HepG2 (cell line): ENCODE measurements at regions not wholly inside any gene's neighbourhood (a gene's known extent, or its start where the extent isn't known, plus 50 kb on each side); places are given as distances from the start of the nearest gene placed in this dataset.

Experiments
- ATAC-seq: fragments of 200-7000 bp; cut with Tn5 transposase; 3 replicates; pipeline ENCODE4 v1.9.1; 2020; ENCODE audit warnings: mild to moderate bottlenecking, moderate library complexity
- BruUV-seq: library from RNA; stranded (reverse); fragments of 400-500 nt; replicated peaks from 2 replicates; lab custom pipeline; 2021; lab: Mats Ljungman, UMichigan
- CTCF ChIA-PET: fragments of 300-600 bp; formaldehyde crosslinking; extraction: SDS; loops from one replicate; lab custom pipeline; 2021; ENCODE audit warnings: low total read pairs, inconsistent platforms, low intra/inter-chr PET ratio; lab: Yijun Ruan, JAX
- POLR2A ChIA-PET: fragments of 350-600 bp; sonication (Branson Sonifier 250); formaldehyde crosslinking; loops from one replicate; lab custom pipeline; 2020; ENCODE audit warnings: antibody characterized with exemption, inconsistent platforms; lab: Yijun Ruan, JAX
- DNase-seq: peaks from one replicate; pipeline ENCODE4 v3.0.0-alpha.2; 2015; ENCODE audit warnings: low spot score
- FAIRE-seq: peaks from 3 replicates; lab custom pipeline; 2011; peaks lifted over from hg19 to GRCh38; lab: Jason Lieb, UNC
- H2AFZ ChIP-seq: one replicate; pipeline ENCODE4 v1.6.1; 2011; ENCODE audit warnings: low read length, inconsistent platforms
- H3K27ac ChIP-seq: fragments of 300-600 bp; 3 replicates; pipeline ENCODE4 v1.8.0; 2011; ENCODE audit warnings: mixed run types, mild to moderate bottlenecking, mixed read lengths, low read length, inconsistent platforms; ENCODE audit not compliant: insufficient read depth; ENCODE audit errors: extremely low read length
- H3K27me3 ChIP-seq, 2 experiments: fragments of 200-600 bp in 1 of 2; 2 replicates in 1 of 2; 3 replicates in 1 of 2; pipeline versions ENCODE4 v1.6.0 to v1.8.0; 2011; ENCODE audit warnings: low read length in 2 of 2, mild to moderate bottlenecking in 2 of 2, moderate library complexity in 2 of 2, inconsistent platforms in 1 of 2; ENCODE audit not compliant: insufficient read depth in 2 of 2, control insufficient read depth in 1 of 2
- H3K36me3 ChIP-seq, 2 experiments: fragments of 200-600 bp in 1 of 2; replicated peaks in 1 of 2; 2 replicates in 1 of 2; 3 replicates in 1 of 2; pipeline versions ENCODE4 v1.5.1 to v1.8.0; 2011; ENCODE audit warnings: low read length in 2 of 2, inconsistent platforms in 1 of 2; ENCODE audit not compliant: insufficient read depth in 2 of 2, control insufficient read depth in 1 of 2
- H3K4me1 ChIP-seq: 2 replicates; pipeline ENCODE4 v1.5.1; 2012; ENCODE audit warnings: low read length, inconsistent platforms; ENCODE audit not compliant: insufficient read depth
- H3K4me2 ChIP-seq: 2 replicates; pipeline ENCODE4 v1.6.0; 2011; ENCODE audit warnings: low read depth, low read length, inconsistent platforms
- H3K4me3 ChIP-seq, 3 experiments: fragments of 200-600 bp in 1 of 3; sonication (generic), shearing (Covaris generic) in 1 of 3; replicated peaks in 1 of 3; 2 replicates each; pipeline ENCODE4 v1.5.1; 2011 to 2016; ENCODE audit warnings: low read length in 3 of 3, inconsistent platforms in 2 of 3, low read depth in 2 of 3, mild to moderate bottlenecking in 2 of 3, control low read depth in 1 of 3, mixed read lengths in 1 of 3; ENCODE audit not compliant: insufficient read depth in 1 of 3
- H3K79me2 ChIP-seq: one replicate; pipeline ENCODE4 v1.6.1; 2011; ENCODE audit warnings: low read length, inconsistent platforms; ENCODE audit not compliant: insufficient read depth
- H3K9ac ChIP-seq: 2 replicates; pipeline ENCODE4 v1.6.0; 2011; ENCODE audit warnings: mild to moderate bottlenecking, low read depth, low read length, inconsistent platforms; ENCODE audit not compliant: insufficient read depth
- H3K9me3 ChIP-seq: 2 replicates; pipeline ENCODE4 v1.5.1; 2012; ENCODE audit warnings: mild to moderate bottlenecking, low read length
- H4K20me1 ChIP-seq: 2 replicates; pipeline ENCODE4 v1.6.0; 2011; ENCODE audit warnings: inconsistent platforms, mild to moderate bottlenecking, low read length, moderate library complexity; ENCODE audit not compliant: insufficient read depth
- ARID4A ChIP-seq: sonication (generic); formaldehyde crosslinking; IDR thresholded peaks from 2 replicates; pipeline ENCODE4 v1.5.0; 2020; ENCODE audit warnings: mild to moderate bottlenecking, missing genetic modification reagents, borderline replicate concordance
- EP300 ChIP-seq, 3 experiments: sonication (generic) in 1 of 3; formaldehyde crosslinking in 1 of 3; IDR thresholded peaks; 2 replicates each; pipeline versions ENCODE4 v1.5.1 to v1.6.1; 2011 to 2020; ENCODE audit warnings: low read depth in 2 of 3, low read length in 2 of 3, borderline replicate concordance in 1 of 3, improper control_type of control experiment in 1 of 3, mild to moderate bottlenecking in 1 of 3, missing genetic modification reagents in 1 of 3, moderate library complexity in 1 of 3
- ETS1 ChIP-seq: sonication (generic); formaldehyde crosslinking; IDR thresholded peaks from 2 replicates; pipeline ENCODE4 v1.4.0; 2020; ENCODE audit warnings: missing genetic modification reagents
- GRHL1 ChIP-seq: sonication (generic); formaldehyde crosslinking; conservative IDR thresholded peaks from 2 replicates; pipeline ENCODE4 v1.8.0; 2022; ENCODE audit warnings: missing genetic modification reagents
- HCFC1 ChIP-seq: fragments of 150-350 bp; IDR thresholded peaks from 2 replicates; pipeline ENCODE4 v1.6.1; 2014; ENCODE audit warnings: low read depth, low read length
- KLF12 ChIP-seq: sonication (generic); formaldehyde crosslinking; IDR thresholded peaks from 2 replicates; pipeline ENCODE4 v1.4.0; 2020; ENCODE audit warnings: missing genetic modification reagents, borderline replicate concordance
- RFX5 ChIP-seq: IDR thresholded peaks from 2 replicates; pipeline ENCODE4 v1.6.1; 2011; ENCODE audit warnings: low read depth, low read length, improper control_type of control experiment
- SP140L ChIP-seq: sonication (generic); formaldehyde crosslinking; IDR thresholded peaks from 2 replicates; pipeline ENCODE4 v1.4.0; 2020; ENCODE audit warnings: missing genetic modification reagents, borderline replicate concordance
- ZNF224 ChIP-seq: sonication (generic); formaldehyde crosslinking; IDR thresholded peaks from 2 replicates; pipeline ENCODE4 v1.5.0; 2020; ENCODE audit warnings: mild to moderate bottlenecking, missing genetic modification reagents
- ZNF331 ChIP-seq: sonication (generic); formaldehyde crosslinking; IDR thresholded peaks from 2 replicates; pipeline ENCODE4 v1.4.0; 2020; ENCODE audit warnings: missing genetic modification reagents
- ZNF740 ChIP-seq: sonication (generic); formaldehyde crosslinking; IDR thresholded peaks from 2 replicates; pipeline ENCODE4 v1.4.0; 2020; ENCODE audit warnings: missing genetic modification reagents
- ZNF772 ChIP-seq: sonication (generic); formaldehyde crosslinking; IDR thresholded peaks from 2 replicates; pipeline ENCODE4 v1.5.0; 2020; ENCODE audit warnings: mild to moderate bottlenecking, missing genetic modification reagents
- ZNF878 ChIP-seq: sonication (generic); formaldehyde crosslinking; IDR thresholded peaks from 2 replicates; pipeline ENCODE4 v1.8.1; 2023; ENCODE audit warnings: mild to moderate bottlenecking, missing genetic modification reagents, moderate library complexity
- WGBS: methylation state at CpG from one replicate; pipeline ENCODE4 v1.1.6; 2017; ENCODE audit warnings: low lambda C conversion rate; 5-methylcytosine and 5-hydroxymethylcytosine counted together
- in situ Hi-C: cut with HindIII; loops from 2 replicates; pipeline ENCODE4 v1.10.0; 2017; ENCODE audit warnings: low pct_unique_long_range_greater_than_20kb; ENCODE audit not compliant: extremely low pct_ligation_motif_present
- intact Hi-C: fragments of 100-400 bp; cut with micrococcal nuclease; formaldehyde crosslinking; loops from one replicate; pipeline ENCODE4 v1.10.0; 2022; ENCODE audit not compliant: unreplicated experiment

GRCh38 chr9:90953805-90954204 is 152.2 kb downstream of the SYK start (continued):
- no peak for TF ChIP-seq ZNF331 (CRISPR knock-in tag)

GRCh38 chr9:90956026-90956810 is 154.6 kb downstream of the SYK start:
- no peaks in the 10 kb centered on the region for H4K20me1 ChIP-seq
- no peaks in the 10 kb centered on the region for H3K9me3 ChIP-seq
- POLR2A ChIA-PET, result no interaction called here
- ATAC-seq (no peak), DNase-seq (no peak), FAIRE-seq (no peak)
- H3K79me2 ChIP-seq, result no peaks in the 10 kb centered on the region
- intact Hi-C loops, result no loop called here
- TF ChIP-seq KLF12 (CRISPR knock-in tag) (no peak), HCFC1 (no peak), ETS1 (CRISPR knock-in tag) (no peak), SP140L (CRISPR knock-in tag) (no peak), ZNF740 (CRISPR knock-in tag) (no peak), ZNF878 (CRISPR knock-in tag) (no peak), ZNF224 (CRISPR knock-in tag) (no peak), EP300 (IDR thresholded peaks at IDR 0.05; ENCODE audit: low read depth in 2 of 2, low read length in 2 of 2) (no peak), EP300 (CRISPR knock-in tag; IDR thresholded peaks at IDR 0.05; ENCODE audit: borderline replicate concordance) (no peak), ZNF772 (CRISPR knock-in tag) (no peak), RFX5 (no peak), ARID4A (CRISPR knock-in tag) (no peak), GRHL1 (CRISPR knock-in tag) (no peak)
- in situ Hi-C loops, result no loop called here
- CTCF ChIA-PET, result no interaction called here
- BruUV-seq, result no TSS peak
- no peaks in the 10 kb centered on the region for H3K4me1 ChIP-seq
- no peak overlapping the region for H3K9ac ChIP-seq
- no peak overlapping the region for H3K27ac ChIP-seq
- WGBS, result 34% methylated on average over 8 of the region's 9 CpGs
- peaks cover 1 to 23% of the 10 kb centered on the region in 2 experiments; a peak in 2 of 5 replicates for H3K27me3 ChIP-seq
- H3K4me3 ChIP-seq, result no peak overlapping the region
- no peaks in the 10 kb centered on the region for H3K36me3 ChIP-seq
- no peak overlapping the region for H2AFZ ChIP-seq
- H3K4me2 ChIP-seq, result no peak overlapping the region
